NT2/D1 (cell line): ENCODE measurements at regions not wholly inside any gene's neighbourhood (a gene's known extent, or its start where the extent isn't known, plus 50 kb on each side); places are given as distances from the start of the nearest gene placed in this dataset.

Source experiments
- SUZ12 ChIP-seq: IDR thresholded peaks from 2 replicates; pipeline ENCODE4 v1.6.1; 2011; ENCODE audit not compliant: insufficient read length, insufficient read depth; ENCODE audit errors: extremely low read depth
- YY1 ChIP-seq: IDR thresholded peaks from 2 replicates; pipeline ENCODE4 v1.6.1; 2011; ENCODE audit not compliant: insufficient read length, insufficient read depth
- ZNF274 ChIP-seq: IDR thresholded peaks from 2 replicates; pipeline ENCODE4 v1.6.1; 2011; ENCODE audit warnings: mild to moderate bottlenecking, low read depth, low read length

GRCh38 chr14:85263916-85264675 is 265.8 kb upstream of the FLRT2 start:
- TF ChIP-seq ZNF274 = no peak
- TF ChIP-seq SUZ12 = no peak
- TF ChIP-seq YY1 = no peak
